ENCODE measurements at regions not wholly inside any gene's neighbourhood (a gene's known extent, or its start where the extent isn't known, plus 50 kb on each side); places are given as distances from the start of the nearest gene placed in this dataset.

DNA sequence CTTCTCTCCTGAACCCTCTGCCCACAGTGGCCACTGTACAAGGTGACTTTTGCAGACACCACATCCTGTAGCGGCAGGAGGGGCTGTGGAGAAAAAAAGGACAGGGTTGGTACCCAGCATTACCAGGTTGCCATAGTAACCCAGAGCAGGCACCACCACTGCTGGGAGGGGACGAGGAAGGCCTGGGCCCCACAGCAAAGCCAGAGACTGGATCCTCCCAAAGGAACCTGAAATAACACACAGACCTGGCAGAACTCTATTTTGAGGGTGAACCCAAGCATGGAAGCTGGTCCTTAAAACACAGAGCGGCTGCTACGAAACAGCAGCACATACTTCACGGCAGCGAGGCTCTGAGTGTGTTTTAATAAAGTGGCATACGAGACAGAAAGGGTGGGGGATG, 380.6 kb downstream of the CTTN start:
- TF ChIP-seq, protein P1, sequence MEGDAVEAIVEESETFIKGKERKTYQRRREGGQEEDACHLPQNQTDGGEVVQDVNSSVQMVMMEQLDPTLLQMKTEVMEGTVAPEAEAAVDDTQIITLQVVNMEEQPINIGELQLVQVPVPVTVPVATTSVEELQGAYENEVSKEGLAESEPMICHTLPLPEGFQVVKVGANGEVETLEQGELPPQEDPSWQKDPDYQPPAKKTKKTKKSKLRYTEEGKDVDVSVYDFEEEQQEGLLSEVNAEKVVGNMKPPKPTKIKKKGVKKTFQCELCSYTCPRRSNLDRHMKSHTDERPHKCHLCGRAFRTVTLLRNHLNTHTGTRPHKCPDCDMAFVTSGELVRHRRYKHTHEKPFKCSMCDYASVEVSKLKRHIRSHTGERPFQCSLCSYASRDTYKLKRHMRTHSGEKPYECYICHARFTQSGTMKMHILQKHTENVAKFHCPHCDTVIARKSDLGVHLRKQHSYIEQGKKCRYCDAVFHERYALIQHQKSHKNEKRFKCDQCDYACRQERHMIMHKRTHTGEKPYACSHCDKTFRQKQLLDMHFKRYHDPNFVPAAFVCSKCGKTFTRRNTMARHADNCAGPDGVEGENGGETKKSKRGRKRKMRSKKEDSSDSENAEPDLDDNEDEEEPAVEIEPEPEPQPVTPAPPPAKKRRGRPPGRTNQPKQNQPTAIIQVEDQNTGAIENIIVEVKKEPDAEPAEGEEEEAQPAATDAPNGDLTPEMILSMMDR (IDR thresholded peaks at IDR 0.05; ENCODE audit: insufficient read depth, low read depth, low read length), result no peak
- TF ChIP-seq EZH2 (IDR thresholded peaks at IDR 0.05; ENCODE audit: insufficient read depth, low read length), result no peak
